ENCODE measurements at regions not wholly inside any gene's neighbourhood (a gene's known extent, or its start where the extent isn't known, plus 50 kb on each side); places are given as distances from the start of the nearest gene placed in this dataset.

- TF ChIP-seq, protein P1, sequence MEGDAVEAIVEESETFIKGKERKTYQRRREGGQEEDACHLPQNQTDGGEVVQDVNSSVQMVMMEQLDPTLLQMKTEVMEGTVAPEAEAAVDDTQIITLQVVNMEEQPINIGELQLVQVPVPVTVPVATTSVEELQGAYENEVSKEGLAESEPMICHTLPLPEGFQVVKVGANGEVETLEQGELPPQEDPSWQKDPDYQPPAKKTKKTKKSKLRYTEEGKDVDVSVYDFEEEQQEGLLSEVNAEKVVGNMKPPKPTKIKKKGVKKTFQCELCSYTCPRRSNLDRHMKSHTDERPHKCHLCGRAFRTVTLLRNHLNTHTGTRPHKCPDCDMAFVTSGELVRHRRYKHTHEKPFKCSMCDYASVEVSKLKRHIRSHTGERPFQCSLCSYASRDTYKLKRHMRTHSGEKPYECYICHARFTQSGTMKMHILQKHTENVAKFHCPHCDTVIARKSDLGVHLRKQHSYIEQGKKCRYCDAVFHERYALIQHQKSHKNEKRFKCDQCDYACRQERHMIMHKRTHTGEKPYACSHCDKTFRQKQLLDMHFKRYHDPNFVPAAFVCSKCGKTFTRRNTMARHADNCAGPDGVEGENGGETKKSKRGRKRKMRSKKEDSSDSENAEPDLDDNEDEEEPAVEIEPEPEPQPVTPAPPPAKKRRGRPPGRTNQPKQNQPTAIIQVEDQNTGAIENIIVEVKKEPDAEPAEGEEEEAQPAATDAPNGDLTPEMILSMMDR (IDR thresholded peaks at IDR 0.05), result no peak
- no peak for TF ChIP-seq POLR2A (IDR thresholded peaks at IDR 0.05; ENCODE audit: low read depth)
- no peak for TF ChIP-seq EP300 (IDR thresholded peaks at IDR 0.05)
- no peak for TF ChIP-seq POLR2AphosphoS5 (IDR thresholded peaks at IDR 0.05)
These were observed 93.8 kb upstream of the RUNX3 start for GRCh38 chr1:25023826-25024225.
